HCT116 (cell line): ENCODE measurements at regions not wholly inside any gene's neighbourhood (a gene's known extent, or its start where the extent isn't known, plus 50 kb on each side); places are given as distances from the start of the nearest gene placed in this dataset.

Experiments
- ATAC-seq: fragments of 200-7000 bp; cut with Tn5 transposase; 2 replicates; pipeline ENCODE4 v1.9.1; 2020; ENCODE audit warnings: mild to moderate bottlenecking, moderate library complexity
- BruUV-seq: library from RNA; stranded (reverse); fragments of 400-500 nt; replicated peaks from 2 replicates; lab custom pipeline; 2021; lab: Mats Ljungman, UMichigan
- CTCF ChIA-PET: fragments of 300-600 bp; sonication (Branson Sonifier 250); formaldehyde crosslinking; loops from one replicate; lab custom pipeline; 2021; ENCODE audit warnings: antibody characterized with exemption; lab: Charles Lee
- POLR2A ChIA-PET: fragments of 300-600, 350-600 bp; sonication (Branson Sonifier 250); formaldehyde crosslinking; loops from one replicate; lab custom pipeline; 2021; ENCODE audit warnings: antibody characterized with exemption; lab: Charles Lee
- RAD21 ChIA-PET, 2 experiments: fragments of 300-600 bp; sonication (Branson Sonifier 250); formaldehyde crosslinking; loops; one replicate each; lab custom pipeline; 2023; ENCODE audit warnings: low total read pairs in 2 of 2; ENCODE audit not compliant: uncharacterized antibody in 2 of 2, unreplicated experiment in 2 of 2, low non-redundant PET in 1 of 2; lab: Charles Lee
- DNase-seq: peaks from one replicate; pipeline ENCODE4 v3.0.0-alpha.2; 2010; ENCODE audit warnings: low read depth, low spot score
- H2AFZ ChIP-seq: fragments of 200-600 bp; shearing (Covaris generic), sonication (generic); 2 replicates; pipeline ENCODE4 v1.6.1; 2017; ENCODE audit warnings: low read depth, mixed run types, mixed read lengths, antibody characterized with exemption, low read length; ENCODE audit not compliant: poor library complexity, severe bottlenecking
- H3K27ac ChIP-seq: 2 replicates; pipeline ENCODE4 v1.5.1; 2012; ENCODE audit warnings: low read depth, low read length
- H3K27me3 ChIP-seq: fragments of 200-600 bp; sonication (generic); 2 replicates; pipeline ENCODE4 v1.6.1; 2016; ENCODE audit warnings: mixed run types, low read length, mixed read lengths; ENCODE audit not compliant: insufficient read depth
- H3K36me3 ChIP-seq, 2 experiments: fragments of 200-500 bp in 1 of 2; fragments of 200-600 bp in 1 of 2; sonication (Bioruptor generic) in 1 of 2; sonication (generic) in 1 of 2; 2 replicates each; pipeline versions ENCODE4 v1.5.1 to v1.6.1; 2014 to 2016; ENCODE audit warnings: low read length in 2 of 2, inconsistent platforms in 1 of 2, mixed read lengths in 1 of 2, mixed run types in 1 of 2; ENCODE audit not compliant: insufficient read depth in 2 of 2, control insufficient read depth in 1 of 2
- H3K4me1 ChIP-seq, 2 experiments: fragments of 200-600 bp in 1 of 2; sonication (generic) in 1 of 2; 2 replicates each; pipeline versions ENCODE4 v1.5.1 to v1.6.1; 2012 to 2017; ENCODE audit warnings: low read length in 2 of 2, inconsistent platforms in 1 of 2, mild to moderate bottlenecking in 1 of 2, mixed read lengths in 1 of 2, mixed run types in 1 of 2, moderate library complexity in 1 of 2; ENCODE audit not compliant: insufficient read depth in 2 of 2, control insufficient read depth in 1 of 2
- H3K4me2 ChIP-seq: fragments of 200-600 bp; sonication (generic); 2 replicates; pipeline ENCODE4 v1.6.1; 2017; ENCODE audit warnings: mixed run types, low read length, mixed read lengths
- H3K4me3 ChIP-seq, 2 experiments: fragments of 200-600 bp in 1 of 2; sonication (generic) in 1 of 2; replicated peaks in 1 of 2; 2 replicates each; pipeline ENCODE4 v1.5.1; 2011 to 2016; ENCODE audit warnings: low read length in 2 of 2, control low read depth in 1 of 2, low read depth in 1 of 2, mild to moderate bottlenecking in 1 of 2, mixed read lengths in 1 of 2, mixed run types in 1 of 2
- H3K79me2 ChIP-seq: fragments of 200-600 bp; sonication (generic); 2 replicates; pipeline ENCODE4 v1.6.1; 2017; ENCODE audit warnings: mild to moderate bottlenecking, mixed run types, low read length, moderate library complexity, mixed read lengths; ENCODE audit not compliant: insufficient read depth
- H3K9ac ChIP-seq: fragments of 200-600 bp; sonication (generic); 2 replicates; pipeline ENCODE4 v1.6.1; 2016; ENCODE audit warnings: low read length, mixed read lengths
- H3K9me2 ChIP-seq: fragments of 200-600 bp; sonication (generic), shearing (Covaris generic); 2 replicates; pipeline ENCODE4 v1.6.1; 2017; ENCODE audit warnings: mixed run types, mild to moderate bottlenecking, moderate library complexity; ENCODE audit not compliant: insufficient read depth
- H3K9me3 ChIP-seq, 2 experiments: fragments of 200-500 bp in 1 of 2; fragments of 200-600 bp in 1 of 2; sonication (Bioruptor generic) in 1 of 2; sonication (generic) in 1 of 2; 2 replicates each; pipeline ENCODE4 v1.6.1; 2014 to 2017; ENCODE audit warnings: low read length in 2 of 2, mixed read lengths in 2 of 2, inconsistent platforms in 1 of 2, low read depth in 1 of 2, mild to moderate bottlenecking in 1 of 2, mixed run types in 1 of 2, moderate library complexity in 1 of 2; ENCODE audit not compliant: control insufficient read depth in 1 of 2, insufficient read depth in 1 of 2
- H4K20me1 ChIP-seq: fragments of 200-600 bp; sonication (generic), shearing (Covaris generic); 2 replicates; pipeline ENCODE4 v1.6.1; 2017; ENCODE audit warnings: mixed run types, mild to moderate bottlenecking, moderate library complexity; ENCODE audit not compliant: insufficient read depth
- ATF3 ChIP-seq: IDR thresholded peaks from 2 replicates; pipeline ENCODE4 v1.6.1; 2012
- CEBPB ChIP-seq: IDR thresholded peaks from 2 replicates; pipeline ENCODE4 v1.6.1; 2012; ENCODE audit warnings: low read depth
- EZH2 ChIP-seq: fragments of 200-600 bp; sonication (generic); IDR thresholded peaks from 2 replicates; pipeline ENCODE4 v1.6.1; 2017; ENCODE audit warnings: antibody characterized with exemption, mixed run types
- FOSL1 ChIP-seq: IDR thresholded peaks from 2 replicates; pipeline ENCODE4 v1.6.1; 2012; ENCODE audit warnings: low read depth
- JUND ChIP-seq: IDR thresholded peaks from 2 replicates; pipeline ENCODE4 v1.6.1; 2012
- MAX ChIP-seq: IDR thresholded peaks from 2 replicates; pipeline ENCODE4 v1.6.1; 2012
- SP1 ChIP-seq: IDR thresholded peaks from 2 replicates; pipeline ENCODE4 v1.6.1; 2012; ENCODE audit warnings: low read depth
- intact Hi-C: fragments of 100-400 bp; cut with micrococcal nuclease; formaldehyde crosslinking; loops from 2 replicates; pipeline ENCODE4 v1.10.0; 2022

- Histone ChIP-seq H3K9ac (0 out of 2 replicates have a peak overlapping the region, but pooled peaks have one; percentile 37), H3K9me3 (no peaks in the 10 kb centered on the region), H3K4me2 (peak overlapping the region; percentile 84), H3K36me3 (no peaks in the 10 kb centered on the region), H2AFZ (peak overlapping the region; percentile 97), H3K4me1 (peaks cover 10 to 26% of the 10 kb centered on the region in 2 experiments), H3K4me3 (peak overlapping the region; percentile 6 to 49; a peak in 1 of 4 replicates), H3K9me2 (no peaks in the 10 kb centered on the region), H3K79me2 (no peaks in the 10 kb centered on the region), H4K20me1 (no peaks in the 10 kb centered on the region), H3K27ac (peak overlapping the region; percentile 39), H3K27me3 (no peaks in the 10 kb centered on the region)
- TF ChIP-seq MAX = peak; percentile 40; the same call in 1 of the 2 replicates
- peak; percentile 38; the same call in 1 of the 2 replicates for TF ChIP-seq SP1
- no peak for TF ChIP-seq EZH2
- peak; percentile 53; the same call in 1 of the 2 replicates for TF ChIP-seq JUND
- TF ChIP-seq ATF3 = no peak
- TF ChIP-seq CEBPB = no peak
- peak; percentile 53; the same call in 1 of the 2 replicates for TF ChIP-seq FOSL1
- BruUV-seq = no TSS peak
- CTCF ChIA-PET = interaction anchor here (1.3 to 1.6 kb wide), 3 partner anchors 13 to 534 kb away, joined by 3 to 7 read pairs (median 4); no protein-coding TSS in a partner anchor
- POLR2A ChIA-PET = no interaction called here
- intact Hi-C loops = no loop called here
- peak; percentile 69 for DNase-seq
- RAD21 ChIA-PET = interaction anchor here in 1 of 2 experiments (0.7 kb wide), 1 partner anchor 13 kb away, joined by 5 read pairs; no protein-coding TSS in a partner anchor
- ATAC-seq = peak; percentile 65
Observed at GRCh38 chr4:153114771-153115321, 89.4 kb upstream of the TRIM2 start.
